Loucy (cell line): ENCODE measurements at regions not wholly inside any gene's neighbourhood (a gene's known extent, or its start where the extent isn't known, plus 50 kb on each side); places are given as distances from the start of the nearest gene placed in this dataset.
A peak's percentile ranks its signal among the peaks of the same experiment; 100 is the strongest.

Experiments used
- H2AFZ ChIP-seq: fragments of 200-600 bp; sonication (generic); 2 replicates; pipeline ENCODE4 v1.6.0; 2016; ENCODE audit warnings: antibody characterized with exemption, mild to moderate bottlenecking, low read length, moderate library complexity
- H3F3A ChIP-seq: fragments of 200-600 bp; 2 replicates; pipeline ENCODE4 v1.6.0; 2016; ENCODE audit warnings: antibody characterized with exemption, low read depth, mild to moderate bottlenecking
- H3K27me3 ChIP-seq: fragments of 200-600 bp; sonication (generic); 2 replicates; pipeline ENCODE4 v1.6.1; 2014; ENCODE audit warnings: low read length, mild to moderate bottlenecking; ENCODE audit not compliant: insufficient read depth, poor library complexity, severe bottlenecking
- H3K36me3 ChIP-seq: fragments of 200-600 bp; sonication (generic); 2 replicates; pipeline ENCODE4 v1.6.1; 2016; ENCODE audit warnings: low read length; ENCODE audit not compliant: insufficient read depth
- H3K4me1 ChIP-seq: fragments of 200-600 bp; sonication (generic); 2 replicates; pipeline ENCODE4 v1.5.1; 2014; ENCODE audit warnings: low read length, mild to moderate bottlenecking; ENCODE audit not compliant: insufficient read depth, poor library complexity, severe bottlenecking
- H3K4me2 ChIP-seq: fragments of 200-600 bp; sonication (generic); 2 replicates; pipeline ENCODE4 v1.6.0; 2014; ENCODE audit warnings: antibody characterized with exemption, low read length, low read depth, mild to moderate bottlenecking; ENCODE audit not compliant: poor library complexity, severe bottlenecking
- H3K4me3 ChIP-seq: fragments of 200-600 bp; sonication (generic); 2 replicates; pipeline ENCODE4 v1.5.1; 2014; ENCODE audit warnings: low read length, mild to moderate bottlenecking, mixed read lengths; ENCODE audit not compliant: poor library complexity, severe bottlenecking
- H3K79me2 ChIP-seq: fragments of 200-600 bp; sonication (generic); 2 replicates; pipeline ENCODE4 v1.6.1; 2014; ENCODE audit warnings: low read length; ENCODE audit not compliant: insufficient read depth
- H3K9ac ChIP-seq: fragments of 200-600 bp; sonication (generic); 2 replicates; pipeline ENCODE4 v1.6.0; 2014; ENCODE audit warnings: mild to moderate bottlenecking, low read depth, low read length, moderate library complexity; ENCODE audit not compliant: poor library complexity, severe bottlenecking
- H3K9me2 ChIP-seq: fragments of 200-600 bp; sonication (generic); replicated peaks from 2 replicates; pipeline ENCODE4 v1.6.1; 2016; ENCODE audit warnings: low read depth, low read length, mixed read lengths
- H3K9me3 ChIP-seq: fragments of 200-600 bp; sonication (generic); 2 replicates; pipeline ENCODE4 v1.6.1; 2014; ENCODE audit warnings: mild to moderate bottlenecking, antibody characterized with exemption, low read length, low read depth; ENCODE audit not compliant: insufficient read depth
- H4K20me1 ChIP-seq: fragments of 200-600 bp; sonication (generic); 2 replicates; pipeline ENCODE4 v1.6.0; 2014; ENCODE audit warnings: antibody characterized with exemption, low read length, mild to moderate bottlenecking; ENCODE audit not compliant: insufficient read depth, poor library complexity, severe bottlenecking
- CTCF ChIP-seq: fragments of 200-600 bp; sonication (generic); conservative IDR thresholded peaks from 2 replicates; pipeline ENCODE4 v1.5.1; 2014; ENCODE audit warnings: mild to moderate bottlenecking, antibody characterized with exemption, low read length
- EZH2phosphoT487 ChIP-seq: fragments of 200-600 bp; IDR thresholded peaks from 2 replicates; pipeline ENCODE4 v1.6.1; 2018; ENCODE audit warnings: antibody characterized with exemption, mild to moderate bottlenecking, moderate library complexity, borderline replicate concordance

GRCh38 chr13:80655778-80656511 is 315.0 kb upstream of the SPRY2 start:
- no peaks in the 10 kb centered on the region for H3K9me3 ChIP-seq
- H3K4me1 ChIP-seq: no peaks in the 10 kb centered on the region
- peak; percentile 24; the same call in 1 of the 2 replicates for TF ChIP-seq CTCF
- no peak for TF ChIP-seq EZH2phosphoT487
- H4K20me1 ChIP-seq: no peaks in the 10 kb centered on the region
- H3F3A ChIP-seq: no peaks in the 10 kb centered on the region
- no peak overlapping the region for H3K4me3 ChIP-seq
- H3K4me2 ChIP-seq: no peak overlapping the region
- no peaks in the 10 kb centered on the region for H3K36me3 ChIP-seq
- H3K27me3 ChIP-seq: no peaks in the 10 kb centered on the region
- no peak overlapping the region for H2AFZ ChIP-seq
- no peaks in the 10 kb centered on the region for H3K9me2 ChIP-seq
- H3K79me2 ChIP-seq: no peaks in the 10 kb centered on the region
- H3K9ac ChIP-seq: no peak overlapping the region

- Histone ChIP-seq H3K4me2 (no peak overlapping the region), H3K4me3 (no peak overlapping the region), H3K9me2 (no peaks in the 10 kb centered on the region), H3K79me2 (no peaks in the 10 kb centered on the region), H3F3A (no peaks in the 10 kb centered on the region), H3K27me3 (no peaks in the 10 kb centered on the region), H3K36me3 (no peaks in the 10 kb centered on the region), H4K20me1 (no peaks in the 10 kb centered on the region), H2AFZ (no peak overlapping the region), H3K9me3 (no peaks in the 10 kb centered on the region), H3K4me1 (no peaks in the 10 kb centered on the region), H3K9ac (no peak overlapping the region)
- no peak for TF ChIP-seq CTCF
- TF ChIP-seq EZH2phosphoT487: no peak
Measured at GRCh38 chr13:80654638-80655249, 313.8 kb upstream of the SPRY2 start.

- H3K4me3 ChIP-seq: no peak overlapping the region
- no peaks in the 10 kb centered on the region for H4K20me1 ChIP-seq
- H2AFZ ChIP-seq: no peak overlapping the region
- H3K36me3 ChIP-seq: no peaks in the 10 kb centered on the region
- no peaks in the 10 kb centered on the region for H3K79me2 ChIP-seq
- H3K4me1 ChIP-seq: no peaks in the 10 kb centered on the region
- H3K9me2 ChIP-seq: no peaks in the 10 kb centered on the region
- H3F3A ChIP-seq: no peaks in the 10 kb centered on the region
- H3K9me3 ChIP-seq: 0 out of 2 replicates have a peak, but pooled peaks cover 4% of the 10 kb centered on the region
- H3K4me2 ChIP-seq: no peak overlapping the region
- no peaks in the 10 kb centered on the region for H3K27me3 ChIP-seq
- no peak for TF ChIP-seq EZH2phosphoT487
- no peak for TF ChIP-seq CTCF
- H3K9ac ChIP-seq: no peak overlapping the region
Measured at GRCh38 chr13:80649274-80649673, 308.3 kb upstream of the SPRY2 start.
